Forelimb muscle (tissue), 1 donor: ENCODE measurements at regions not wholly inside any gene's neighbourhood (a gene's known extent, or its start where the extent isn't known, plus 50 kb on each side); places are given as distances from the start of the nearest gene placed in this dataset.

Experiments used
- DNase-seq: peaks from one replicate; pipeline ENCODE4 v3.0.0-alpha.2; 2013; ENCODE audit warnings: low read depth

- no peak for DNase-seq
These were observed 329.9 kb downstream of the SLITRK6 start for GRCh38 chr13:85469320-85469719.

GRCh38 chr13:85462792-85463425 is 336.3 kb downstream of the SLITRK6 start:
- no peak for DNase-seq

- no peak for DNase-seq
These were observed 337.6 kb downstream of the SLITRK6 start for GRCh38 chr13:85461621-85462020.

- DNase-seq, result no peak
These were observed 353.7 kb downstream of the SLITRK6 start for GRCh38 chr13:85445534-85445933.

- no peak for DNase-seq
These were observed 357.2 kb downstream of the SLITRK6 start for GRCh38 chr13:85441975-85442374.

GRCh38 chr13:85441364-85441763 is 357.9 kb downstream of the SLITRK6 start:
- DNase-seq, result no peak

GRCh38 chr13:85436029-85436428 is 363.2 kb downstream of the SLITRK6 start:
- DNase-seq, result no peak

GRCh38 chr13:85434927-85435326 is 364.3 kb downstream of the SLITRK6 start:
- DNase-seq, result no peak

- no peak for DNase-seq
These were observed 366.3 kb downstream of the SLITRK6 start for GRCh38 chr13:85432881-85433280.

GRCh38 chr13:85431720-85432119 is 367.5 kb downstream of the SLITRK6 start:
- DNase-seq, result no peak

- DNase-seq, result no peak
These were observed 368.9 kb downstream of the SLITRK6 start for GRCh38 chr13:85430216-85430794.

- no peak for DNase-seq
These were observed 371.8 kb downstream of the SLITRK6 start for GRCh38 chr13:85427416-85427815.

- DNase-seq, result peak; percentile 79
These were observed 379.1 kb downstream of the SLITRK6 start for GRCh38 chr13:85420136-85420535.

GRCh38 chr13:85419611-85420010 is 379.6 kb downstream of the SLITRK6 start:
- DNase-seq, result no peak

GRCh38 chr13:85417807-85418206 is 381.4 kb downstream of the SLITRK6 start:
- DNase-seq, result no peak

GRCh38 chr13:85413664-85414063 is 385.6 kb downstream of the SLITRK6 start:
- no peak for DNase-seq

GRCh38 chr13:85412448-85412847 is 386.8 kb downstream of the SLITRK6 start:
- DNase-seq, result no peak

- no peak for DNase-seq
These were observed 387.6 kb downstream of the SLITRK6 start for GRCh38 chr13:85411591-85411990.

- DNase-seq, result no peak
These were observed 390.8 kb downstream of the SLITRK6 start for GRCh38 chr13:85408415-85408814.

GRCh38 chr13:85406269-85406975 is 392.8 kb downstream of the SLITRK6 start:
- no peak for DNase-seq

- no peak for DNase-seq
These were observed 393.8 kb downstream of the SLITRK6 start for GRCh38 chr13:85405316-85405897.

- DNase-seq, result no peak
These were observed 412.8 kb downstream of the SLITRK6 start for GRCh38 chr13:85386424-85386823.

- no peak for DNase-seq
These were observed 415.9 kb downstream of the SLITRK6 start for GRCh38 chr13:85383291-85383690.
